ENCODE measurements at regions not wholly inside any gene's neighbourhood (a gene's known extent, or its start where the extent isn't known, plus 50 kb on each side); places are given as distances from the start of the nearest gene placed in this dataset.
"Not testable (repeated sequence)": the region's sequence is repeated elsewhere in the genome, so short reads cannot be mapped to it uniquely, and the experiment has no call there.

DNA sequence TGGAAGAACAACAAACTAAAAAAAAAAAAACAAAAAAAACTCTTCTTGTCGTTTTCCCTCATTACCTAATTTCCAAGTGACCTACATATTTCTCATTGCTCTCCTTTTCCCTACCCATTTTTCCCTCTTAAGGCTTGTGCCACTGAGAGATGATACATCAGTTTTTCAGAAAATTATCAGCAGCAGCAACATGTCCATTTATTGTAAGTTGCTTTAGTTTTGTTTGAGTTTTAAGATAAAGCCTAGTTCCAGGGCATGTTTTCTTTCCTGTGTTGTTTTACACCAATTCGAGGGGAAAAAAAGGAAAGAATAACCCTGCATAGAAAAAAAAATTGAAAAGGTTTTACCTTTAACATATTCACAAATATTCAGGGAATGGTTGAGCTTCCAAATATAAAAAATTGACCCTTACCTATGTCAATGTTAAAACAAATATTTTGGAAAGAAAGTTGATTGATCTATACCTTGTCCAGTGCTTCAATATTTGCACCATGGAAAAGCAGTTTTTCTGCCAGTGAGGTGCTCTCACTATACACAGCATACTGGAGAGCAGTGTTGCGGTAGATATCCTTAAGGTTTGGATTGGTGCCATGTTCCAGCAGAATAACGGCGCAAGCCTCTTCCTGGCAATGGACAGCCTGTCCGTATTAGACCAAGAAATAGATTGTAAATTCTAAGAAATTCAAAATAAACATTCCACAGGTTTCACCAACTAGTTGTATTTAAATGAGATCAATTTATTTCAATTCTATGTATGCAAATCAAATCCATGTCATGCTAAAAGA is 537.9 kb upstream of the DEFB115 start:
- TF ChIP-seq, protein P1, sequence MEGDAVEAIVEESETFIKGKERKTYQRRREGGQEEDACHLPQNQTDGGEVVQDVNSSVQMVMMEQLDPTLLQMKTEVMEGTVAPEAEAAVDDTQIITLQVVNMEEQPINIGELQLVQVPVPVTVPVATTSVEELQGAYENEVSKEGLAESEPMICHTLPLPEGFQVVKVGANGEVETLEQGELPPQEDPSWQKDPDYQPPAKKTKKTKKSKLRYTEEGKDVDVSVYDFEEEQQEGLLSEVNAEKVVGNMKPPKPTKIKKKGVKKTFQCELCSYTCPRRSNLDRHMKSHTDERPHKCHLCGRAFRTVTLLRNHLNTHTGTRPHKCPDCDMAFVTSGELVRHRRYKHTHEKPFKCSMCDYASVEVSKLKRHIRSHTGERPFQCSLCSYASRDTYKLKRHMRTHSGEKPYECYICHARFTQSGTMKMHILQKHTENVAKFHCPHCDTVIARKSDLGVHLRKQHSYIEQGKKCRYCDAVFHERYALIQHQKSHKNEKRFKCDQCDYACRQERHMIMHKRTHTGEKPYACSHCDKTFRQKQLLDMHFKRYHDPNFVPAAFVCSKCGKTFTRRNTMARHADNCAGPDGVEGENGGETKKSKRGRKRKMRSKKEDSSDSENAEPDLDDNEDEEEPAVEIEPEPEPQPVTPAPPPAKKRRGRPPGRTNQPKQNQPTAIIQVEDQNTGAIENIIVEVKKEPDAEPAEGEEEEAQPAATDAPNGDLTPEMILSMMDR (IDR thresholded peaks at IDR 0.05): not testable (repeated sequence)
- TF ChIP-seq POLR2A, POLR2AphosphoS5 (IDR thresholded peaks at IDR 0.05): not testable (repeated sequence)

Data from breast epithelium (tissue), 3 donors.